ENCODE measurements at regions not wholly inside any gene's neighbourhood (a gene's known extent, or its start where the extent isn't known, plus 50 kb on each side); places are given as distances from the start of the nearest gene placed in this dataset.
"Not testable (repeated sequence)": the region's sequence is repeated elsewhere in the genome, so short reads cannot be mapped to it uniquely, and the experiment has no call there.

- no peak for DNase-seq
Observed at GRCh38 chr15:24856397-24857390, 98.1 kb upstream of the SNRPN start.

GRCh38 chr15:24857763-24858162 lies 97.0 kb upstream of the SNRPN start:
- no peak for DNase-seq

- not testable (repeated sequence) for DNase-seq
Observed at GRCh38 chr15:24858183-24858582, 96.6 kb upstream of the SNRPN start.

- DNase-seq: no peak
Observed at GRCh38 chr15:24858737-24859601, 95.8 kb upstream of the SNRPN start.

- DNase-seq: no peak
Observed at GRCh38 chr15:24861014-24861690, 93.6 kb upstream of the SNRPN start.

- DNase-seq: no peak
Observed at GRCh38 chr15:24862726-24863521, 91.9 kb upstream of the SNRPN start.

- no peak for DNase-seq
Observed at GRCh38 chr15:24865303-24865702, 89.5 kb upstream of the SNRPN start.

GRCh38 chr15:24877174-24877573 lies 77.6 kb upstream of the SNRPN start:
- no peak for DNase-seq

- no peak for DNase-seq
Observed at GRCh38 chr15:24878153-24878552, 76.6 kb upstream of the SNRPN start.

GRCh38 chr15:24879492-24879891 lies 75.3 kb upstream of the SNRPN start:
- no peak for DNase-seq

- DNase-seq: no peak
Observed at GRCh38 chr15:24880663-24881062, 74.1 kb upstream of the SNRPN start.

GRCh38 chr15:24886538-24886937 lies 68.2 kb upstream of the SNRPN start:
- DNase-seq: no peak

- no peak for DNase-seq
Observed at GRCh38 chr15:24898715-24899272, 56.0 kb upstream of the SNRPN start.

GRCh38 chr15:24899367-24899766 lies 55.4 kb upstream of the SNRPN start:
- DNase-seq: no peak

- DNase-seq: no peak
Observed at GRCh38 chr15:24899795-24900194, 55.0 kb upstream of the SNRPN start.

- no peak for DNase-seq
Observed at GRCh38 chr15:24901409-24901808, 53.4 kb upstream of the SNRPN start.

Data from activated CD4-positive, alpha-beta T cell treated with anti-CD3 and anti-CD28 coated beads for 4 hours (primary cell).